PC-9 (cell line): ENCODE measurements at regions not wholly inside any gene's neighbourhood (a gene's known extent, or its start where the extent isn't known, plus 50 kb on each side); places are given as distances from the start of the nearest gene placed in this dataset.

Source experiments
- BruUV-seq: library from RNA; stranded (reverse); fragments of 400-500 nt; replicated peaks from 2 replicates; lab custom pipeline; 2021; lab: Mats Ljungman, UMichigan
- CTCF ChIA-PET: fragments of 300-600 bp; sonication (Branson Sonifier 250); formaldehyde crosslinking; loops from one replicate; lab custom pipeline; 2022; ENCODE audit warnings: antibody characterized with exemption; lab: Charles Lee
- POLR2A ChIA-PET: fragments of 300-600 bp; sonication (Branson Sonifier 250); formaldehyde crosslinking; loops from one replicate; lab custom pipeline; 2022; ENCODE audit warnings: antibody characterized with exemption; ENCODE audit not compliant: unreplicated experiment; lab: Charles Lee
- DNase-seq, 2 experiments: peaks; one replicate each; pipeline versions ENCODE4 v3.0.0 to v3.0.0-alpha.2; 2015 to 2022; ENCODE audit warnings: mixed read lengths in 1 of 2
- H2AFZ ChIP-seq: fragments of 200-600 bp; sonication (generic); 2 replicates; pipeline ENCODE4 v1.8.1; 2017; ENCODE audit warnings: antibody characterized with exemption
- H3F3A ChIP-seq: fragments of 200-600 bp; sonication (generic); 2 replicates; pipeline ENCODE4 v1.8.1; 2017; ENCODE audit warnings: antibody characterized with exemption, mild to moderate bottlenecking, low read depth; ENCODE audit not compliant: insufficient read depth
- H3K27ac ChIP-seq: fragments of 200-600 bp; sonication (generic); 2 replicates; pipeline ENCODE4 v1.6.1; 2016; ENCODE audit warnings: mixed run types
- H3K27me3 ChIP-seq: fragments of 200-600 bp; sonication (generic); 2 replicates; pipeline ENCODE4 v1.6.1; 2016; ENCODE audit warnings: low read depth, mixed run types; ENCODE audit not compliant: insufficient read depth
- H3K36me3 ChIP-seq: fragments of 200-600 bp; sonication (generic); 2 replicates; pipeline ENCODE4 v1.6.1; 2016; ENCODE audit warnings: low read depth, mixed run types
- H3K4me1 ChIP-seq: fragments of 200-600 bp; sonication (generic); replicated peaks from 2 replicates; pipeline ENCODE4 v1.6.1; 2016; ENCODE audit warnings: mixed run types; ENCODE audit not compliant: insufficient read depth
- H3K4me2 ChIP-seq: fragments of 200-600 bp; sonication (generic); 2 replicates; pipeline ENCODE4 v1.6.1; 2017; ENCODE audit warnings: mixed run types
- H3K4me3 ChIP-seq: fragments of 200-600 bp; sonication (generic); 2 replicates; pipeline ENCODE4 v1.6.1; 2016; ENCODE audit warnings: mixed run types
- H3K79me2 ChIP-seq: fragments of 200-600 bp; sonication (generic); 2 replicates; pipeline ENCODE4 v1.6.1; 2017; ENCODE audit warnings: low read depth, mixed run types
- H3K9me2 ChIP-seq: fragments of 200-600 bp; sonication (generic); 2 replicates; pipeline ENCODE4 v1.8.1; 2017; ENCODE audit warnings: mild to moderate bottlenecking; ENCODE audit not compliant: insufficient read depth
- H3K9me3 ChIP-seq: fragments of 200-600 bp; sonication (generic); 2 replicates; pipeline ENCODE4 v1.8.1; 2016; ENCODE audit warnings: low read depth; ENCODE audit not compliant: insufficient read depth
- H4K20me1 ChIP-seq: fragments of 200-600 bp; sonication (generic); 2 replicates; pipeline ENCODE4 v1.8.1; 2017; ENCODE audit not compliant: insufficient read depth
- EZH2 ChIP-seq: fragments of 200-600 bp; sonication (generic); IDR thresholded peaks from 2 replicates; pipeline ENCODE4 v1.8.0; 2017; ENCODE audit warnings: antibody characterized with exemption, low read depth
- intact Hi-C: fragments of 100-400 bp; cut with micrococcal nuclease; formaldehyde crosslinking; loops from one replicate; pipeline ENCODE4 v1.10.0; 2022; ENCODE audit not compliant: unreplicated experiment
- TF ChIP-seq, protein P1 (sequence below): fragments of 200-600 bp; sonication (generic); conservative IDR thresholded peaks from 2 replicates; pipeline ENCODE4 v1.6.1; 2017; ENCODE audit warnings: mixed run types, antibody characterized with exemption, mild to moderate bottlenecking, moderate library complexity

DNA sequence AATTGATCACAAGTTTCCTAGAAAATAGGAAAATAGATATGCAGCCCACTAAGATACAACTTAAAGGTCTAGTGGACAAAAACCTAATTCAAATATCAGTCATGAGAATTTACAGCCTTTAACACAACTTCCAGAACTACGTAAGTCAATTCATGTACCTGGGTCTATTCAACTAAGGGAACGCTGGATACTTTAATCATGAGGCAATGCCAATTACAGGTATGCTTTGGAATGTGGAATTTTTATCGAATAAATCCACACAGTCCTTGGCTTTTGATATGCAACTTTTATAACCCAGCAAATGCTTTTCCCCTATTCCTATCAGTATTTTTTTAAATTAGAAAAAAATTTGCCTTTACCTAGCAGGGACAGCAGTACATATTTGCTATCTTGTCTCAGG is 289.5 kb upstream of the FAT3 start:
- DNase-seq = no peak
- CTCF ChIA-PET = no interaction called here

DNA sequence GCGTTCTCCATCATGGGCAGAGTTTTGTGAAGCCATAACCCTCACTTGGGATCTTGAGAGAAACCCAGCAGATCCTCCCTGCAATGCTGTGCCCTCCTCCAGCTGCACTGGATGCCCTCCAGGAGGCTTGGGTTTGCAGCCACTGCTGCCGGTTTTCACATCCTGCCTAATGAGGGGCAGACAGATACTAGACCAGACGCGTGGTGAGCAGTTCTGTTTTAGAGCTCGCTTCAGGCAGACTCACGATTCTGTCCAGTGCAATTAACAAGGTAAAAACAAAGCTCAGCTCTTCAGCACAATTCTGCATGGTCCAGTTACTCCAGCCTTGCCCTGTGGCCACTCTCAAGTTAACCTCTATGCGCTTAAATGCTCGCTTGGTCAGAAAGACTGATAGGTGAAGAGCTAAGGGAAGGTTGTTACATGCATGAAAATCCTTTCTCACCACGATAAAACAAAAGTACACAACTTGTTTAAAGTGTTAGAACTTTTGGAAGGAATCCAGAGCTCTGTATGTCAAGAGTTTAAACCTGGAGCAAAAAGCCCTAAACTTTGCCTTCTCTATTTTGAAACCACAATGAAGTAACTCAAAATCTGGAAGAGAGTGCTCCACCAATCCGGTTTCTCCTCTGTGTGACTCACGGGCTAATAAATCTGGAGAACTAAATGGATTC is 292.3 kb upstream of the FAT3 start:
- no peaks in the 10 kb centered on the region for H3K79me2 ChIP-seq
- H3K9me3 ChIP-seq = no peaks in the 10 kb centered on the region
- no peaks in the 10 kb centered on the region for H3K36me3 ChIP-seq
- ChIA-PET POLR2A (interaction anchor here (0.6 kb wide), 1 partner anchor 72 kb away, joined by 3 read pairs; no protein-coding TSS in a partner anchor), CTCF (no interaction called here)
- no peaks in the 10 kb centered on the region for H3F3A ChIP-seq
- H3K4me2 ChIP-seq = no peak overlapping the region
- intact Hi-C loops = no loop called here
- H3K27ac ChIP-seq = no peak overlapping the region
- DNase-seq = peak in 1 of 2 experiments; percentile 50
- no peak overlapping the region for H2AFZ ChIP-seq
- no peak overlapping the region for H3K4me3 ChIP-seq
- TF ChIP-seq, protein P1, sequence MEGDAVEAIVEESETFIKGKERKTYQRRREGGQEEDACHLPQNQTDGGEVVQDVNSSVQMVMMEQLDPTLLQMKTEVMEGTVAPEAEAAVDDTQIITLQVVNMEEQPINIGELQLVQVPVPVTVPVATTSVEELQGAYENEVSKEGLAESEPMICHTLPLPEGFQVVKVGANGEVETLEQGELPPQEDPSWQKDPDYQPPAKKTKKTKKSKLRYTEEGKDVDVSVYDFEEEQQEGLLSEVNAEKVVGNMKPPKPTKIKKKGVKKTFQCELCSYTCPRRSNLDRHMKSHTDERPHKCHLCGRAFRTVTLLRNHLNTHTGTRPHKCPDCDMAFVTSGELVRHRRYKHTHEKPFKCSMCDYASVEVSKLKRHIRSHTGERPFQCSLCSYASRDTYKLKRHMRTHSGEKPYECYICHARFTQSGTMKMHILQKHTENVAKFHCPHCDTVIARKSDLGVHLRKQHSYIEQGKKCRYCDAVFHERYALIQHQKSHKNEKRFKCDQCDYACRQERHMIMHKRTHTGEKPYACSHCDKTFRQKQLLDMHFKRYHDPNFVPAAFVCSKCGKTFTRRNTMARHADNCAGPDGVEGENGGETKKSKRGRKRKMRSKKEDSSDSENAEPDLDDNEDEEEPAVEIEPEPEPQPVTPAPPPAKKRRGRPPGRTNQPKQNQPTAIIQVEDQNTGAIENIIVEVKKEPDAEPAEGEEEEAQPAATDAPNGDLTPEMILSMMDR = no peak
- TF ChIP-seq EZH2 = no peak
- no TSS peak for BruUV-seq
- no peaks in the 10 kb centered on the region for H4K20me1 ChIP-seq
- no peaks in the 10 kb centered on the region for H3K4me1 ChIP-seq
- no peaks in the 10 kb centered on the region for H3K27me3 ChIP-seq
- H3K9me2 ChIP-seq = no peaks in the 10 kb centered on the region

More for the DNA sequence above, 289.5 kb upstream of the FAT3 start:
- intact Hi-C loops = no loop called here
- Histone ChIP-seq H3K27ac (no peak overlapping the region), H3K79me2 (no peaks in the 10 kb centered on the region), H3K9me2 (no peaks in the 10 kb centered on the region), H3K4me2 (no peak overlapping the region), H3K36me3 (no peaks in the 10 kb centered on the region), H3K4me3 (no peak overlapping the region), H3K27me3 (no peaks in the 10 kb centered on the region), H2AFZ (no peak overlapping the region), H3K9me3 (no peaks in the 10 kb centered on the region), H3K4me1 (no peaks in the 10 kb centered on the region), H4K20me1 (no peaks in the 10 kb centered on the region), H3F3A (no peaks in the 10 kb centered on the region)
- BruUV-seq = no TSS peak
- POLR2A ChIA-PET = no interaction called here
- TF ChIP-seq EZH2 = no peak
- TF ChIP-seq, protein P1 = no peak

DNA sequence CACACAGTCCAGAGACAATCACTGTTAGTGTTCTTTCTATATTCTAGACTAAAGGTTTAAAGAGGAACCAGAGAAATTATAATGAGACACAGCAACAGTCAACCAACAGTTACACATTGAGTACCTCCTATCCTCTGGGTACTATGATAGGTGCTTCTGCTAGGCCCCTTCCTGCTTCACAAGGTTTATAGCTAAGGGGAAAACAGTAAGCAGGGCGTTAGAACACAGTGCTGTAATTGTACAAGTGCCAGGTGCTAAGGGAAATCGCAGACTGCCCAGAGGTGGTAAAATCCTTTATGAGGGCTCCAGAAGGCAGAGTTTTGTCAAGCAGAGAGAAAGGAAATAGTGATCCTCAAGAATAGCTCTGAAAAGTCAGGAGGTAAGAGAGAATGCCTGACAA is 297.2 kb upstream of the FAT3 start:
- CTCF ChIA-PET = no interaction called here
- intact Hi-C loops = loop anchor here (10.0 kb wide), 1 partner anchor 617 kb away; no protein-coding TSS in a partner anchor
- BruUV-seq = no TSS peak
- no peaks in the 10 kb centered on the region for H4K20me1 ChIP-seq
- H3K9me3 ChIP-seq = no peaks in the 10 kb centered on the region; the same call in 1 of the 2 replicates
- H3K36me3 ChIP-seq = no peaks in the 10 kb centered on the region
- no peak overlapping the region for H3K4me3 ChIP-seq
- no peak overlapping the region for H3K4me2 ChIP-seq
- no peak overlapping the region for H3K27ac ChIP-seq
- no peak for DNase-seq
- no peaks in the 10 kb centered on the region for H3K79me2 ChIP-seq
- POLR2A ChIA-PET = no interaction called here
- no peaks in the 10 kb centered on the region for H3F3A ChIP-seq
- no peak for TF ChIP-seq EZH2
- TF ChIP-seq, protein P1 = no peak
- no peaks in the 10 kb centered on the region for H3K4me1 ChIP-seq
- H2AFZ ChIP-seq = no peak overlapping the region
- no peaks in the 10 kb centered on the region for H3K27me3 ChIP-seq
- H3K9me2 ChIP-seq = no peaks in the 10 kb centered on the region
